IMR-90 (cell line): ENCODE measurements at regions not wholly inside any gene's neighbourhood (a gene's known extent, or its start where the extent isn't known, plus 50 kb on each side); places are given as distances from the start of the nearest gene placed in this dataset.

Experiments used
- ATAC-seq: fragments of 200-7000 bp; cut with Tn5 transposase; 2 replicates; pipeline ENCODE4 v1.9.1; 2020; ENCODE audit warnings: low read depth, mild to moderate bottlenecking, moderate library complexity
- BruUV-seq: library from RNA; stranded (reverse); fragments of 400-500 nt; replicated peaks from 2 replicates; lab custom pipeline; 2021; lab: Mats Ljungman, UMichigan
- CTCF ChIA-PET: fragments of 300-600 bp; formaldehyde crosslinking; extraction: SDS; loops from one replicate; lab custom pipeline; 2021; ENCODE audit warnings: antibody characterized with exemption; lab: Yijun Ruan, JAX
- POLR2A ChIA-PET: fragments of 300-600 bp; sonication (Branson Sonifier 250); formaldehyde crosslinking; loops from one replicate; lab custom pipeline; 2022; ENCODE audit warnings: antibody characterized with exemption; ENCODE audit not compliant: unreplicated experiment; lab: Charles Lee
- DNase-seq: peaks from one replicate; pipeline ENCODE4 v3.0.0; 2013
- H2AFZ ChIP-seq: replicated peaks from 2 replicates; pipeline ENCODE3; 2013; ENCODE audit warnings: low read length, mild to moderate bottlenecking; ENCODE audit not compliant: poor library complexity
- H2AK5ac ChIP-seq: 2 replicates; pipeline ENCODE4 v1.6.1; 2013; ENCODE audit warnings: low read depth, low read length, inconsistent platforms
- H2AK9ac ChIP-seq: replicated peaks from 2 replicates; pipeline ENCODE3; 2013; ENCODE audit warnings: mild to moderate bottlenecking, low read depth, low read length, moderate library complexity; ENCODE audit not compliant: poor library complexity
- H2BK120ac ChIP-seq: 2 replicates; pipeline ENCODE4 v1.6.1; 2013; ENCODE audit warnings: low read depth, low read length, inconsistent platforms
- H2BK15ac ChIP-seq: 3 replicates; pipeline ENCODE4 v1.6.1; 2013; ENCODE audit warnings: low read depth, low read length, inconsistent platforms
- H2BK20ac ChIP-seq: 2 replicates; pipeline ENCODE4 v1.6.1; 2013; ENCODE audit warnings: low read depth, mild to moderate bottlenecking, inconsistent platforms, low read length, moderate library complexity
- H2BK5ac ChIP-seq: 2 replicates; pipeline ENCODE4 v1.6.1; 2013; ENCODE audit warnings: mild to moderate bottlenecking, low read depth, low read length, inconsistent platforms; ENCODE audit not compliant: poor library complexity, severe bottlenecking
- H3K14ac ChIP-seq: replicated peaks from 2 replicates; pipeline ENCODE4 v1.6.1; 2013; ENCODE audit warnings: low read depth, low read length, inconsistent platforms
- H3K18ac ChIP-seq: 2 replicates; pipeline ENCODE4 v1.6.1; 2013; ENCODE audit warnings: low read depth, low read length, control low read depth
- H3K23ac ChIP-seq: 2 replicates; pipeline ENCODE4 v1.6.1; 2013; ENCODE audit warnings: low read depth, low read length, inconsistent platforms
- H3K27ac ChIP-seq: 2 replicates; pipeline ENCODE4 v1.5.1; 2013; ENCODE audit warnings: mild to moderate bottlenecking, control low read depth, low read length; ENCODE audit not compliant: insufficient read depth
- H3K27me3 ChIP-seq: 2 replicates; pipeline ENCODE4 v1.6.1; 2013; ENCODE audit warnings: low read length; ENCODE audit not compliant: control insufficient read depth, insufficient read depth
- H3K36me3 ChIP-seq: 2 replicates; pipeline ENCODE4 v1.6.1; 2013; ENCODE audit warnings: low read length, mixed read lengths; ENCODE audit not compliant: control insufficient read depth, insufficient read depth
- H3K4ac ChIP-seq: 2 replicates; pipeline ENCODE4 v1.6.1; 2013; ENCODE audit warnings: low read depth, low read length, inconsistent platforms
- H3K4me1 ChIP-seq: 2 replicates; pipeline ENCODE4 v1.6.1; 2013; ENCODE audit warnings: low read length, mixed read lengths; ENCODE audit not compliant: control insufficient read depth, insufficient read depth
- H3K4me2 ChIP-seq: 2 replicates; pipeline ENCODE4 v1.6.1; 2013; ENCODE audit warnings: low read depth, mild to moderate bottlenecking, control low read depth, low read length, moderate library complexity
- H3K4me3 ChIP-seq: 2 replicates; pipeline ENCODE4 v1.5.1; 2013; ENCODE audit warnings: low read depth, mild to moderate bottlenecking, control low read depth, low read length, moderate library complexity; ENCODE audit not compliant: insufficient read depth
- H3K56ac ChIP-seq: 2 replicates; pipeline ENCODE4 v1.6.1; 2013; ENCODE audit warnings: low read length, inconsistent platforms; ENCODE audit not compliant: insufficient read depth; ENCODE audit errors: extremely low read depth
- H3K79me1 ChIP-seq, 2 experiments: 2 replicates each; pipeline ENCODE4 v1.6.1; 2013; ENCODE audit warnings: low read length in 2 of 2, inconsistent platforms in 1 of 2, low read depth in 1 of 2
- H3K9ac ChIP-seq: 2 replicates; pipeline ENCODE4 v1.6.1; 2013; ENCODE audit warnings: low read depth, low read length, control low read depth
- H3K9me1 ChIP-seq: 2 replicates; pipeline ENCODE4 v1.6.1; 2013; ENCODE audit warnings: low read length, inconsistent platforms; ENCODE audit not compliant: insufficient read depth
- H3K9me3 ChIP-seq: 2 replicates; pipeline ENCODE4 v1.6.1; 2013; ENCODE audit warnings: low read length; ENCODE audit not compliant: control insufficient read depth, insufficient read depth
- H4K20me1 ChIP-seq: 2 replicates; pipeline ENCODE4 v1.6.1; 2013; ENCODE audit warnings: low read length, inconsistent platforms; ENCODE audit not compliant: insufficient read depth
- H4K5ac ChIP-seq: 2 replicates; pipeline ENCODE4 v1.6.1; 2013; ENCODE audit warnings: mild to moderate bottlenecking, low read depth, low read length, control low read depth
- H4K8ac ChIP-seq, 2 experiments: 2 replicates each; pipeline ENCODE4 v1.6.1; 2013; ENCODE audit warnings: low read depth in 2 of 2, low read length in 2 of 2, control low read depth in 1 of 2, inconsistent platforms in 1 of 2
- H4K91ac ChIP-seq: 2 replicates; pipeline ENCODE4 v1.6.1; 2013; ENCODE audit warnings: low read depth, low read length, inconsistent platforms; ENCODE audit not compliant: insufficient read depth
- BHLHE40 ChIP-seq: fragments of 150-350 bp; IDR thresholded peaks from 2 replicates; pipeline ENCODE4 v1.6.1; 2016; ENCODE audit warnings: mild to moderate bottlenecking, low read depth, low read length
- CHD1 ChIP-seq: IDR thresholded peaks from 2 replicates; pipeline ENCODE4 v1.6.1; 2012; ENCODE audit warnings: low read depth, low read length, improper control_type of control experiment
- POLR2A ChIP-seq: IDR thresholded peaks from 2 replicates; pipeline ENCODE4 v1.6.1; 2012; ENCODE audit warnings: mild to moderate bottlenecking, low read depth, low read length
- RAD21 ChIP-seq: IDR thresholded peaks from 2 replicates; pipeline ENCODE4 v1.6.1; 2012; ENCODE audit warnings: low read length, improper control_type of control experiment
- RCOR1 ChIP-seq: IDR thresholded peaks from 2 replicates; pipeline ENCODE4 v1.6.1; 2012; ENCODE audit warnings: mild to moderate bottlenecking, low read length, improper control_type of control experiment; ENCODE audit not compliant: insufficient replicate concordance
- SMC3 ChIP-seq: fragments of 150-350 bp; IDR thresholded peaks from 2 replicates; pipeline ENCODE4 v1.6.1; 2016; ENCODE audit warnings: low read depth, mild to moderate bottlenecking, antibody characterized with exemption, low read length, moderate library complexity
- USF2 ChIP-seq: fragments of 150-350 bp; IDR thresholded peaks from 2 replicates; pipeline ENCODE4 v1.6.1; 2017; ENCODE audit warnings: mild to moderate bottlenecking, antibody characterized with exemption, low read length, low read depth
- whole genome bisulfite sequencing, 2 experiments: methylation state at CpG; one replicate each; pipeline versions ENCODE4 v1.1.5 to v1.1.7; 2013; ENCODE audit warnings: missing lambda C conversion rate in 2 of 2; ENCODE audit not compliant: insufficient read length in 1 of 2; ENCODE audit errors: extremely low coverage in 2 of 2; 5-methylcytosine and 5-hydroxymethylcytosine counted together
- dilution Hi-C: fragments of 300-500 bp; cut with HindIII; formaldehyde crosslinking; loops from one replicate; pipeline ENCODE4 v1.14.3; 2018; ENCODE audit warnings: low sequenced_read_pairs; ENCODE audit not compliant: unreplicated experiment
- in situ Hi-C: fragments of 300-500 bp; cut with MboI; formaldehyde crosslinking; loops from 3 replicates; pipeline ENCODE4 v1.14.3; 2019; ENCODE audit warnings: low sequenced_read_pairs, inconsistent platforms, mixed read lengths
- intact Hi-C: fragments of 100-400 bp; cut with micrococcal nuclease; formaldehyde crosslinking; loops from 2 replicates; pipeline ENCODE4 v1.10.0; 2022
- TF ChIP-seq, protein P1 (sequence below): fragments of 150-350 bp; IDR thresholded peaks from 2 replicates; pipeline ENCODE4 v1.6.1; 2016; ENCODE audit warnings: low read depth, mild to moderate bottlenecking, low read length, moderate library complexity, borderline replicate concordance

- H3K56ac ChIP-seq: no peak overlapping the region
- intact Hi-C loops (no loop called here), in situ Hi-C loops (no loop called here), dilution Hi-C loops (no loop called here)
- TF ChIP-seq CHD1: no peak
- no peak for TF ChIP-seq USF2
- no peak for TF ChIP-seq BHLHE40
- TF ChIP-seq RAD21: no peak
- no peak for TF ChIP-seq POLR2A
- no peak for TF ChIP-seq RCOR1
- TF ChIP-seq, protein P1, sequence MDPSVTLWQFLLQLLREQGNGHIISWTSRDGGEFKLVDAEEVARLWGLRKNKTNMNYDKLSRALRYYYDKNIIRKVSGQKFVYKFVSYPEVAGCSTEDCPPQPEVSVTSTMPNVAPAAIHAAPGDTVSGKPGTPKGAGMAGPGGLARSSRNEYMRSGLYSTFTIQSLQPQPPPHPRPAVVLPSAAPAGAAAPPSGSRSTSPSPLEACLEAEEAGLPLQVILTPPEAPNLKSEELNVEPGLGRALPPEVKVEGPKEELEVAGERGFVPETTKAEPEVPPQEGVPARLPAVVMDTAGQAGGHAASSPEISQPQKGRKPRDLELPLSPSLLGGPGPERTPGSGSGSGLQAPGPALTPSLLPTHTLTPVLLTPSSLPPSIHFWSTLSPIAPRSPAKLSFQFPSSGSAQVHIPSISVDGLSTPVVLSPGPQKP: no peak
- no peak for TF ChIP-seq SMC3
- H4K8ac ChIP-seq: no peak overlapping the region
- no peaks in the 10 kb centered on the region for H3K36me3 ChIP-seq
- H3K18ac ChIP-seq: no peak overlapping the region
- H3K9me1 ChIP-seq: no peaks in the 10 kb centered on the region
- ATAC-seq (no peak), DNase-seq (no peak)
- H3K27ac ChIP-seq: no peak overlapping the region
- BruUV-seq: no TSS peak
- no peak overlapping the region for H2AK5ac ChIP-seq
- no peaks in the 10 kb centered on the region for H4K20me1 ChIP-seq
- ChIA-PET POLR2A (no interaction called here), CTCF (no interaction called here)
- H2AK9ac ChIP-seq: no peak overlapping the region
- no peak overlapping the region for H4K5ac ChIP-seq
- H3K4me1 ChIP-seq: no peaks in the 10 kb centered on the region
- no peak overlapping the region for H3K9ac ChIP-seq
- no peak overlapping the region for H3K4me3 ChIP-seq
- H3K14ac ChIP-seq: no peak overlapping the region
- peaks cover 52% of the 10 kb centered on the region for H3K9me3 ChIP-seq
- no peak overlapping the region for H2BK5ac ChIP-seq
- H3K79me1 ChIP-seq: no peaks in the 10 kb centered on the region
- no CpG with 5 or more reads among the region's 21 CpGs for WGBS, 2 experiments
- no peaks in the 10 kb centered on the region for H3K27me3 ChIP-seq
- H4K91ac ChIP-seq: no peak overlapping the region
- no peak overlapping the region for H2BK120ac ChIP-seq
- no peak overlapping the region for H3K4ac ChIP-seq
- no peak overlapping the region for H2AFZ ChIP-seq
- H3K4me2 ChIP-seq: no peak overlapping the region
- no peak overlapping the region for H3K23ac ChIP-seq
- no peak overlapping the region for H2BK15ac ChIP-seq
- H2BK20ac ChIP-seq: no peak overlapping the region
These were observed 279.2 kb upstream of the IRX2 start for GRCh38 chr5:3030511-3031165.
